GM12878 (cell line): ENCODE measurements at regions not wholly inside any gene's neighbourhood (a gene's known extent, or its start where the extent isn't known, plus 50 kb on each side); places are given as distances from the start of the nearest gene placed in this dataset.

Experiments used
- ATAC-seq: fragments of 200-7000 bp; cut with Tn5 transposase; 3 replicates; pipeline ENCODE4 v1.9.1; 2020; ENCODE audit warnings: mild to moderate bottlenecking, moderate library complexity
- BruUV-seq: library from RNA; stranded (reverse); fragments of 400-500 nt; replicated peaks from 2 replicates; lab custom pipeline; 2021; lab: Mats Ljungman, UMichigan
- CTCF ChIA-PET: fragments of 300-600 bp; sonication (Branson Sonifier 250); formaldehyde crosslinking; extraction: SDS; loops from one replicate; lab custom pipeline; 2021; ENCODE audit warnings: inconsistent platforms; lab: Yijun Ruan, JAX
- POLR2A ChIA-PET: fragments of 350-600 bp; formaldehyde crosslinking; extraction: SDS; loops from one replicate; lab custom pipeline; 2021; ENCODE audit warnings: inconsistent platforms; lab: Charles Lee
- RAD21 ChIA-PET: fragments of 300-600 bp; sonication (Branson Sonifier 250); formaldehyde crosslinking; loops from one replicate; lab custom pipeline; 2023; ENCODE audit warnings: antibody characterized with exemption; ENCODE audit not compliant: unreplicated experiment; lab: Charles Lee
- SMC1A ChIA-PET: fragments of 300-600 bp; sonication (Branson Sonifier 250); formaldehyde crosslinking; loops from one replicate; lab custom pipeline; 2023; ENCODE audit not compliant: unreplicated experiment, uncharacterized antibody; lab: Charles Lee
- DNase-seq: peaks from one replicate; pipeline ENCODE4 v3.0.0-alpha.2; 2011; ENCODE audit warnings: low read depth, low spot score
- FAIRE-seq: peaks from 3 replicates; lab custom pipeline; 2011; peaks lifted over from hg19 to GRCh38; lab: Jason Lieb, UNC
- H2AFZ ChIP-seq: 2 replicates; pipeline ENCODE4 v1.6.0; 2011; ENCODE audit warnings: low read depth, low read length, control low read depth; ENCODE audit not compliant: control insufficient read depth
- H3K27ac ChIP-seq: 2 replicates; pipeline ENCODE4 v1.5.1; 2011; ENCODE audit warnings: control low read depth; ENCODE audit not compliant: control insufficient read depth, insufficient read depth
- H3K27me3 ChIP-seq, 2 experiments: replicated peaks in 1 of 2; 2 replicates each; pipeline versions ENCODE4 v1.6.0 to v1.6.1; 2011; ENCODE audit warnings: low read length in 1 of 2; ENCODE audit not compliant: control insufficient read depth in 2 of 2, insufficient read depth in 2 of 2
- H3K36me3 ChIP-seq, 2 experiments: 2 replicates each; pipeline ENCODE4 v1.5.1; 2011; ENCODE audit warnings: low read length in 1 of 2; ENCODE audit not compliant: control insufficient read depth in 2 of 2, insufficient read depth in 2 of 2
- H3K4me1 ChIP-seq: 2 replicates; pipeline ENCODE4 v1.6.1; 2011; ENCODE audit warnings: mild to moderate bottlenecking, low read length, moderate library complexity, mixed read lengths; ENCODE audit not compliant: control insufficient read depth, insufficient read depth
- H3K4me2 ChIP-seq: 2 replicates; pipeline ENCODE4 v1.6.0; 2011; ENCODE audit warnings: control low read depth; ENCODE audit not compliant: control insufficient read depth, insufficient read depth
- H3K4me3 ChIP-seq: fragments of 200-600 bp; sonication (generic); 2 replicates; pipeline ENCODE4 v1.5.1; 2016
- H3K79me2 ChIP-seq: 2 replicates; pipeline ENCODE4 v1.6.0; 2011; ENCODE audit warnings: low read length; ENCODE audit not compliant: control insufficient read depth, insufficient read depth
- H3K9ac ChIP-seq: 2 replicates; pipeline ENCODE4 v1.8.0; 2011; ENCODE audit warnings: low read length, control low read depth, mixed read lengths; ENCODE audit not compliant: control insufficient read depth, insufficient read depth
- H3K9me3 ChIP-seq: replicated peaks from 3 replicates; pipeline ENCODE4 v1.5.1; 2011; ENCODE audit warnings: mild to moderate bottlenecking, low read length; ENCODE audit not compliant: control insufficient read depth, insufficient read depth
- H4K20me1 ChIP-seq: 2 replicates; pipeline ENCODE4 v1.6.0; 2011; ENCODE audit not compliant: control insufficient read depth, insufficient read depth
- ASH2L ChIP-seq: fragments of 300-600, 200-600 bp; sonication (generic); IDR thresholded peaks from 2 replicates; pipeline ENCODE4 v1.6.1; 2017; ENCODE audit warnings: low read depth, mild to moderate bottlenecking, borderline replicate concordance
- ATF3 ChIP-seq: IDR thresholded peaks from 2 replicates; pipeline ENCODE4 v1.6.1; 2011; ENCODE audit warnings: low read depth, mild to moderate bottlenecking, low read length, moderate library complexity, borderline replicate concordance; ENCODE audit errors: extremely low read depth
- BCL11A ChIP-seq: IDR thresholded peaks from 2 replicates; pipeline ENCODE4 v1.6.1; 2011; ENCODE audit warnings: low read depth, low read length
- BRCA1 ChIP-seq: IDR thresholded peaks from 2 replicates; pipeline ENCODE4 v1.6.1; 2011; ENCODE audit warnings: low read depth, low read length, improper control_type of control experiment
- CTCF ChIP-seq, 3 experiments: IDR thresholded peaks in 2 of 3; conservative IDR thresholded peaks in 1 of 3; 2 replicates each; pipeline ENCODE4 v1.5.1; 2011; ENCODE audit warnings: low read depth in 3 of 3, low read length in 3 of 3, mild to moderate bottlenecking in 3 of 3, control low read depth in 2 of 3, moderate library complexity in 2 of 3, inconsistent platforms in 1 of 3, mixed read lengths in 1 of 3; ENCODE audit not compliant: control insufficient read depth in 2 of 3, insufficient read depth in 1 of 3; ENCODE audit errors: extremely low read depth in 1 of 3
- EED ChIP-seq: sonication (generic); IDR thresholded peaks from 2 replicates; pipeline ENCODE4 v1.6.1; 2016; ENCODE audit warnings: antibody characterized with exemption, low read depth
- ESRRA ChIP-seq: IDR thresholded peaks from 2 replicates; pipeline ENCODE4 v1.6.1; 2012; ENCODE audit warnings: mild to moderate bottlenecking, low read length, improper control_type of control experiment
- FOXM1 ChIP-seq: IDR thresholded peaks from 2 replicates; pipeline ENCODE4 v1.6.1; 2012; ENCODE audit warnings: low read depth, mild to moderate bottlenecking, inconsistent platforms, low read length, moderate library complexity
- GATAD2B ChIP-seq: fragments of 450-650 bp; conservative IDR thresholded peaks from 2 replicates; pipeline ENCODE4 v1.6.1; 2017; ENCODE audit warnings: low read depth, mild to moderate bottlenecking, moderate library complexity
- PAX8 ChIP-seq: fragments of 450-650 bp; IDR thresholded peaks from 2 replicates; pipeline ENCODE4 v1.6.1; 2017; ENCODE audit warnings: mild to moderate bottlenecking, moderate library complexity
- PBX3 ChIP-seq: IDR thresholded peaks from 2 replicates; pipeline ENCODE4 v1.6.1; 2011; ENCODE audit warnings: mild to moderate bottlenecking, low read depth, low read length, moderate library complexity; ENCODE audit not compliant: insufficient replicate concordance
- RB1 ChIP-seq: fragments of 450-650 bp; formaldehyde crosslinking; IDR thresholded peaks from 2 replicates; pipeline ENCODE4 v1.6.1; 2017; ENCODE audit warnings: mild to moderate bottlenecking, borderline replicate concordance
- SMARCA5 ChIP-seq: fragments of 450-650 bp; IDR thresholded peaks from 2 replicates; pipeline ENCODE4 v1.6.1; 2017; ENCODE audit warnings: mild to moderate bottlenecking
- SP1 ChIP-seq: IDR thresholded peaks from one replicate; pipeline ENCODE4 v1.6.1; 2011; ENCODE audit warnings: low read depth, low read length
- SREBF1 ChIP-seq: IDR thresholded peaks from 2 replicates; pipeline ENCODE4 v1.6.1; 2012; ENCODE audit warnings: mild to moderate bottlenecking, low read length
- TAF1 ChIP-seq: IDR thresholded peaks from 2 replicates; pipeline ENCODE4 v1.6.1; 2011; ENCODE audit warnings: mild to moderate bottlenecking, low read depth, low read length, borderline replicate concordance
- YBX1 ChIP-seq: fragments of 450-650 bp; IDR thresholded peaks from 2 replicates; pipeline ENCODE4 v1.6.1; 2016; ENCODE audit warnings: antibody characterized with exemption
- ZBTB4 ChIP-seq: fragments of 450-650 bp; formaldehyde crosslinking; IDR thresholded peaks from 2 replicates; pipeline ENCODE4 v1.4.0; 2022; ENCODE audit warnings: mild to moderate bottlenecking, moderate library complexity
- ZSCAN29 ChIP-seq: fragments of 450-650 bp; IDR thresholded peaks from 2 replicates; pipeline ENCODE4 v1.6.1; 2017; ENCODE audit warnings: mild to moderate bottlenecking, moderate library complexity
- WGBS: methylation state at CpG from one replicate; pipeline ENCODE4 v1.1.6; 2016; ENCODE audit warnings: low lambda C conversion rate; ENCODE audit not compliant: insufficient replicate concordance, insufficient coverage; ENCODE audit errors: missing lambda C conversion rate; 5-methylcytosine and 5-hydroxymethylcytosine counted together
- in situ Hi-C: fragments of 300-500 bp; cut with MboI; formaldehyde crosslinking; loops from 9 replicates; pipeline ENCODE4 v1.14.3; 2018; ENCODE audit warnings: mixed read lengths
- intact Hi-C: fragments of 100-400 bp; cut with micrococcal nuclease; formaldehyde crosslinking; loops from one replicate; pipeline ENCODE4 v1.14.2; 2022; ENCODE audit not compliant: unreplicated experiment

GRCh38 chr7:68900096-68900495, 698.2 kb upstream of the AUTS2 start:
- H3K9ac ChIP-seq: no peak overlapping the region
- ChIA-PET POLR2A (no interaction called here), CTCF (no interaction called here), SMC1A (no interaction called here), RAD21 (no interaction called here)
- FAIRE-seq: no peak
- intact Hi-C loops (no loop called here), in situ Hi-C loops (no loop called here)
- no peak overlapping the region for H2AFZ ChIP-seq
- DNase-seq: no peak
- no peaks in the 10 kb centered on the region for H3K79me2 ChIP-seq
- no peak for ATAC-seq
- no peaks in the 10 kb centered on the region for H3K9me3 ChIP-seq
- no peak overlapping the region for H3K4me2 ChIP-seq
- no peak overlapping the region for H3K4me3 ChIP-seq
- BruUV-seq: no TSS peak
- H3K36me3 ChIP-seq: no peaks in the 10 kb centered on the region
- H3K27me3 ChIP-seq: no peaks in the 10 kb centered on the region
- no peak overlapping the region for H3K27ac ChIP-seq
- H4K20me1 ChIP-seq: no peaks in the 10 kb centered on the region
- WGBS: 12% methylated on average over 9 of the region's 9 CpGs
- TF ChIP-seq ZSCAN29 (no peak), PBX3 (no peak), RB1 (no peak), SMARCA5 (no peak), EED (no peak), PAX8 (no peak), BRCA1 (no peak), YBX1 (no peak), GATAD2B (no peak), ESRRA (no peak), ZBTB4 (CRISPR knock-in tag) (no peak), SREBF1 (no peak), CTCF (IDR thresholded peaks at IDR 0.05 in 2 of 3, conservative IDR thresholded peaks at IDR 0.05 in 1 of 3; ENCODE audit: control insufficient read depth in 2 of 3, extremely low read depth in 1 of 3, insufficient read depth in 1 of 3, low read depth in 3 of 3, low read length in 3 of 3) (no peak), ATF3 (no peak), SP1 (no peak), BCL11A (no peak), TAF1 (no peak), FOXM1 (no peak), ASH2L (no peak)
- TF ChIP-seq, all 136 proteins: peak for 0
- H3K4me1 ChIP-seq: no peaks in the 10 kb centered on the region
